Liver (tissue), 8 donors: ENCODE measurements at regions not wholly inside any gene's neighbourhood (a gene's known extent, or its start where the extent isn't known, plus 50 kb on each side); places are given as distances from the start of the nearest gene placed in this dataset.

Experiments used
- DNase-seq: peaks from one replicate; pipeline ENCODE4 v3.0.0-alpha.2; 2017; ENCODE audit warnings: low spot score
- H3K27ac ChIP-seq, 2 donors: one replicate each; pipeline ENCODE4 v1.7.0; 2013; ENCODE audit warnings: inconsistent platforms in 2 of 2, low read length in 2 of 2, control low read depth in 1 of 2, low read depth in 1 of 2, mild to moderate bottlenecking in 1 of 2
- H3K27me3 ChIP-seq, 4 donors: one replicate each; pipeline versions ENCODE4 v1.6.1 to v1.7.0; 2013; ENCODE audit warnings: low read length in 3 of 4, inconsistent platforms in 1 of 4, mild to moderate bottlenecking in 1 of 4, moderate library complexity in 1 of 4; ENCODE audit not compliant: control insufficient read depth in 4 of 4, insufficient read depth in 4 of 4
- H3K36me3 ChIP-seq, 4 donors: one replicate each; pipeline versions ENCODE4 v1.6.1 to v1.7.0; 2013; ENCODE audit warnings: low read length in 3 of 4, mild to moderate bottlenecking in 3 of 4, low read depth in 1 of 4, moderate library complexity in 1 of 4; ENCODE audit not compliant: control insufficient read depth in 4 of 4, insufficient read depth in 3 of 4
- H3K4me1 ChIP-seq, 4 donors: one replicate each; pipeline versions ENCODE4 v1.6.1 to v1.7.0; 2013; ENCODE audit warnings: low read length in 3 of 4, mild to moderate bottlenecking in 3 of 4, moderate library complexity in 1 of 4; ENCODE audit not compliant: control insufficient read depth in 4 of 4, insufficient read depth in 4 of 4
- H3K4me3 ChIP-seq, 3 donors: one replicate each; pipeline versions ENCODE4 v1.6.1 to v1.7.0; 2013; ENCODE audit warnings: low read length in 3 of 3, control low read depth in 1 of 3, low read depth in 1 of 3, mild to moderate bottlenecking in 1 of 3
- H3K9ac ChIP-seq, 2 donors: one replicate each; pipeline ENCODE4 v1.7.0; 2013; ENCODE audit warnings: low read length in 2 of 2, mild to moderate bottlenecking in 2 of 2, moderate library complexity in 2 of 2, control low read depth in 1 of 2, low read depth in 1 of 2
- H3K9me3 ChIP-seq, 4 donors: one replicate each; pipeline versions ENCODE4 v1.6.1 to v1.7.0; 2013; ENCODE audit warnings: low read length in 3 of 4; ENCODE audit not compliant: control insufficient read depth in 4 of 4
- EGR1 ChIP-seq, 2 donors: IDR thresholded peaks; 2 replicates each; pipeline ENCODE4 v1.6.1; 2016 to 2018; ENCODE audit warnings: antibody characterized with exemption in 2 of 2, low read depth in 2 of 2
- FOXA1 ChIP-seq: IDR thresholded peaks from 2 replicates; pipeline ENCODE4 v1.6.1; 2016; ENCODE audit warnings: antibody characterized with exemption
- FOXA2 ChIP-seq: IDR thresholded peaks from 2 replicates; pipeline ENCODE4 v1.6.1; 2016; ENCODE audit warnings: antibody characterized with exemption
- GABPA ChIP-seq, 2 donors: IDR thresholded peaks in 1 of 2; conservative IDR thresholded peaks in 1 of 2; 2 replicates each; pipeline ENCODE4 v1.6.1; 2016; ENCODE audit warnings: antibody characterized with exemption in 2 of 2, mild to moderate bottlenecking in 1 of 2, moderate library complexity in 1 of 2
- HNF4A ChIP-seq, 2 donors: conservative IDR thresholded peaks; 2 replicates each; pipeline ENCODE4 v1.6.1; 2016; ENCODE audit warnings: antibody characterized with exemption in 2 of 2, mild to moderate bottlenecking in 2 of 2
- HNF4G ChIP-seq: IDR thresholded peaks from 2 replicates; pipeline ENCODE4 v1.6.1; 2016; ENCODE audit warnings: antibody characterized with exemption
- JUND ChIP-seq, 2 donors: IDR thresholded peaks; 2 replicates each; pipeline ENCODE4 v1.6.1; 2016; ENCODE audit warnings: antibody characterized with exemption in 2 of 2
- NR2F2 ChIP-seq: IDR thresholded peaks from 2 replicates; pipeline ENCODE4 v1.6.1; 2016; ENCODE audit warnings: antibody characterized with exemption
- RAD21 ChIP-seq, 2 donors: IDR thresholded peaks; 2 replicates each; pipeline ENCODE4 v1.6.1; 2016; ENCODE audit warnings: antibody characterized with exemption in 2 of 2, mild to moderate bottlenecking in 2 of 2
- RXRA ChIP-seq, 2 donors: IDR thresholded peaks; 2 replicates each; pipeline ENCODE4 v1.6.1; 2017 to 2018; ENCODE audit warnings: antibody characterized with exemption in 2 of 2, mild to moderate bottlenecking in 1 of 2
- SP1 ChIP-seq: IDR thresholded peaks from 2 replicates; pipeline ENCODE4 v1.6.1; 2018; ENCODE audit warnings: antibody characterized with exemption, mild to moderate bottlenecking
- TAF1 ChIP-seq: conservative IDR thresholded peaks from 2 replicates; pipeline ENCODE4 v1.6.1; 2016; ENCODE audit warnings: antibody characterized with exemption, mild to moderate bottlenecking
- YY1 ChIP-seq: IDR thresholded peaks from 2 replicates; pipeline ENCODE4 v1.6.1; 2016; ENCODE audit warnings: antibody characterized with exemption, mild to moderate bottlenecking
- WGBS: extraction: QIAGEN DNeasy Blood & Tissue Kit; methylation state at CpG from one replicate; pipeline ENCODE4 v1.1.7; 2013; 5-methylcytosine and 5-hydroxymethylcytosine counted together
- TF ChIP-seq, protein P1 (sequence below): IDR thresholded peaks from 2 replicates; pipeline ENCODE4 v1.6.1; 2016; ENCODE audit warnings: antibody characterized with exemption
- TF ChIP-seq, protein P2 (sequence below): fragments of 150-350 bp; IDR thresholded peaks from 2 replicates; pipeline ENCODE4 v1.5.1; 2017; ENCODE audit warnings: improper control_type of control experiment, low read depth, low read length; ENCODE audit not compliant: missing input control
- TF ChIP-seq, protein P3 (sequence below): IDR thresholded peaks from 2 replicates; pipeline ENCODE4 v1.6.1; 2016; ENCODE audit warnings: antibody characterized with exemption
- TF ChIP-seq, protein P4 (sequence below): IDR thresholded peaks from 2 replicates; pipeline ENCODE4 v1.6.1; 2016; ENCODE audit warnings: antibody characterized with exemption, mild to moderate bottlenecking
- TF ChIP-seq, protein P5 (sequence below): IDR thresholded peaks from 2 replicates; pipeline ENCODE4 v1.6.1; 2016; ENCODE audit warnings: antibody characterized with exemption
- donor health status: healthy.
- donor health status: healthy.
- donor health status: healthy.
- donor health status: healthy.
- donor health status: healthy.

DNA sequence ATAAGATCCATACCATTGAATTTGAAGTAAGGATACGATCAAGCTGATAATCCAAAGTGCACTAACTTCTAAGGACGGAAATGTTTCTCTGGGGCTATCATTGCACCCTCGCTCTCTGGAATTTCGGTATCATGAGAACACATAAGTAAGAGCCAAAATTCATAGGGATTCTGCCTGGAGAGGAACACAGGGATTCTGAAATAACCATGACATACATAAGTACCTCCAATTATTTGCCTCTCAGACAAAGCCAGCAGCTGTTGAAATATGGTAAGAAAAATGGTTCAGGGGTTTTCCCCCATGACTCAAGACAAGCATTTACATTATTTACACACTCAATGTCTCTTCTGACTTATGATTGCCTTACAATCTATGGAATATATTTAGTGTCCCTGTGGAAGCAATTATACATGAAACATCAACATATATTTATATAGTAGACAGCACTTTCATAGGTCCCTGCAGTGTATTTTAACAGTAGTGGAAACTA lies 1123.6 kb upstream of the SEL1L start:
- TF ChIP-seq, protein P1, sequence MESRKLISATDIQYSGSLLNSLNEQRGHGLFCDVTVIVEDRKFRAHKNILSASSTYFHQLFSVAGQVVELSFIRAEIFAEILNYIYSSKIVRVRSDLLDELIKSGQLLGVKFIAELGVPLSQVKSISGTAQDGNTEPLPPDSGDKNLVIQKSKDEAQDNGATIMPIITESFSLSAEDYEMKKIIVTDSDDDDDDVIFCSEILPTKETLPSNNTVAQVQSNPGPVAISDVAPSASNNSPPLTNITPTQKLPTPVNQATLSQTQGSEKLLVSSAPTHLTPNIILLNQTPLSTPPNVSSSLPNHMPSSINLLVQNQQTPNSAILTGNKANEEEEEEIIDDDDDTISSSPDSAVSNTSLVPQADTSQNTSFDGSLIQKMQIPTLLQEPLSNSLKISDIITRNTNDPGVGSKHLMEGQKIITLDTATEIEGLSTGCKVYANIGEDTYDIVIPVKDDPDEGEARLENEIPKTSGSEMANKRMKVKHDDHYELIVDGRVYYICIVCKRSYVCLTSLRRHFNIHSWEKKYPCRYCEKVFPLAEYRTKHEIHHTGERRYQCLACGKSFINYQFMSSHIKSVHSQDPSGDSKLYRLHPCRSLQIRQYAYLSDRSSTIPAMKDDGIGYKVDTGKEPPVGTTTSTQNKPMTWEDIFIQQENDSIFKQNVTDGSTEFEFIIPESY: no peak
- TF ChIP-seq, protein P2, sequence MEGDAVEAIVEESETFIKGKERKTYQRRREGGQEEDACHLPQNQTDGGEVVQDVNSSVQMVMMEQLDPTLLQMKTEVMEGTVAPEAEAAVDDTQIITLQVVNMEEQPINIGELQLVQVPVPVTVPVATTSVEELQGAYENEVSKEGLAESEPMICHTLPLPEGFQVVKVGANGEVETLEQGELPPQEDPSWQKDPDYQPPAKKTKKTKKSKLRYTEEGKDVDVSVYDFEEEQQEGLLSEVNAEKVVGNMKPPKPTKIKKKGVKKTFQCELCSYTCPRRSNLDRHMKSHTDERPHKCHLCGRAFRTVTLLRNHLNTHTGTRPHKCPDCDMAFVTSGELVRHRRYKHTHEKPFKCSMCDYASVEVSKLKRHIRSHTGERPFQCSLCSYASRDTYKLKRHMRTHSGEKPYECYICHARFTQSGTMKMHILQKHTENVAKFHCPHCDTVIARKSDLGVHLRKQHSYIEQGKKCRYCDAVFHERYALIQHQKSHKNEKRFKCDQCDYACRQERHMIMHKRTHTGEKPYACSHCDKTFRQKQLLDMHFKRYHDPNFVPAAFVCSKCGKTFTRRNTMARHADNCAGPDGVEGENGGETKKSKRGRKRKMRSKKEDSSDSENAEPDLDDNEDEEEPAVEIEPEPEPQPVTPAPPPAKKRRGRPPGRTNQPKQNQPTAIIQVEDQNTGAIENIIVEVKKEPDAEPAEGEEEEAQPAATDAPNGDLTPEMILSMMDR: no peak
- TF ChIP-seq TAF1 (no peak), GABPA (IDR thresholded peaks at IDR 0.05 in 1 of 2, conservative IDR thresholded peaks at IDR 0.05 in 1 of 2) (no peak), RXRA (IDR thresholded peaks at IDR 0.05) (no peak), HNF4A (conservative IDR thresholded peaks at IDR 0.05) (no peak), EGR1 (IDR thresholded peaks at IDR 0.05; ENCODE audit: low read depth in 2 of 2) (no peak), RAD21 (IDR thresholded peaks at IDR 0.05) (no peak), JUND (IDR thresholded peaks at IDR 0.05) (no peak), SP1 (no peak), FOXA2 (no peak), FOXA1 (no peak), YY1 (no peak), NR2F2 (no peak)
- TF ChIP-seq, protein P3, sequence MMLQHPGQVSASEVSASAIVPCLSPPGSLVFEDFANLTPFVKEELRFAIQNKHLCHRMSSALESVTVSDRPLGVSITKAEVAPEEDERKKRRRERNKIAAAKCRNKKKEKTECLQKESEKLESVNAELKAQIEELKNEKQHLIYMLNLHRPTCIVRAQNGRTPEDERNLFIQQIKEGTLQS: no peak
- TF ChIP-seq, protein P4, sequence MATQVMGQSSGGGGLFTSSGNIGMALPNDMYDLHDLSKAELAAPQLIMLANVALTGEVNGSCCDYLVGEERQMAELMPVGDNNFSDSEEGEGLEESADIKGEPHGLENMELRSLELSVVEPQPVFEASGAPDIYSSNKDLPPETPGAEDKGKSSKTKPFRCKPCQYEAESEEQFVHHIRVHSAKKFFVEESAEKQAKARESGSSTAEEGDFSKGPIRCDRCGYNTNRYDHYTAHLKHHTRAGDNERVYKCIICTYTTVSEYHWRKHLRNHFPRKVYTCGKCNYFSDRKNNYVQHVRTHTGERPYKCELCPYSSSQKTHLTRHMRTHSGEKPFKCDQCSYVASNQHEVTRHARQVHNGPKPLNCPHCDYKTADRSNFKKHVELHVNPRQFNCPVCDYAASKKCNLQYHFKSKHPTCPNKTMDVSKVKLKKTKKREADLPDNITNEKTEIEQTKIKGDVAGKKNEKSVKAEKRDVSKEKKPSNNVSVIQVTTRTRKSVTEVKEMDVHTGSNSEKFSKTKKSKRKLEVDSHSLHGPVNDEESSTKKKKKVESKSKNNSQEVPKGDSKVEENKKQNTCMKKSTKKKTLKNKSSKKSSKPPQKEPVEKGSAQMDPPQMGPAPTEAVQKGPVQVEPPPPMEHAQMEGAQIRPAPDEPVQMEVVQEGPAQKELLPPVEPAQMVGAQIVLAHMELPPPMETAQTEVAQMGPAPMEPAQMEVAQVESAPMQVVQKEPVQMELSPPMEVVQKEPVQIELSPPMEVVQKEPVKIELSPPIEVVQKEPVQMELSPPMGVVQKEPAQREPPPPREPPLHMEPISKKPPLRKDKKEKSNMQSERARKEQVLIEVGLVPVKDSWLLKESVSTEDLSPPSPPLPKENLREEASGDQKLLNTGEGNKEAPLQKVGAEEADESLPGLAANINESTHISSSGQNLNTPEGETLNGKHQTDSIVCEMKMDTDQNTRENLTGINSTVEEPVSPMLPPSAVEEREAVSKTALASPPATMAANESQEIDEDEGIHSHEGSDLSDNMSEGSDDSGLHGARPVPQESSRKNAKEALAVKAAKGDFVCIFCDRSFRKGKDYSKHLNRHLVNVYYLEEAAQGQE: no peak
- Histone ChIP-seq H3K27me3 (peaks cover 0 to 2% (median 0%) of the 10 kb centered on the region in 4 donors), H3K36me3 (no peaks in the 10 kb centered on the region), H3K4me1 (no peaks in the 10 kb centered on the region), H3K9me3 (no peaks in the 10 kb centered on the region), H3K27ac (no peak overlapping the region), H3K9ac (no peak overlapping the region), H3K4me3 (no peak overlapping the region)
- 86% methylated on average over 4 of the region's 4 CpGs for WGBS
- no peak for DNase-seq

DNA sequence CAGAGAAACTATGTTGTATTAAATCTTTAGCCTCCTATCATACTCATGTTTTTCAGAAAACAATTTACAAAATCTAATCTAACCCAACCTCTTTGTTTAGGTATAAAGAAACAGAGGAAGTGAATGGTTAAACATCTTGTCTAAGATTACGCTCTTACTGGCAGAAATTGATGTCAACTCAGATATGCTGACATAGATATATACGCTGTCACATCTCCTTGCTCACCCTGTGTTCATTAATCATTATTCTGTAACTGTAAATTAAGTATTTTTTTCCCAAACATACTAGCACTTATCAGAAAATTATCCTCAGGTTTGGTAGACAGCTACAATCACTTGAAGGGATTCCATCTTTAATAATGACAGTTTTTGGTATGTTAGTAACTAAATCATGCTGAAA lies 1127.6 kb upstream of the SEL1L start:
- DNase-seq: no peak
- WGBS: 73% methylated on average over 2 of the region's 2 CpGs
- TF ChIP-seq HNF4A (conservative IDR thresholded peaks at IDR 0.05) (no peak), JUND (IDR thresholded peaks at IDR 0.05) (no peak), GABPA (IDR thresholded peaks at IDR 0.05 in 1 of 2, conservative IDR thresholded peaks at IDR 0.05 in 1 of 2) (no peak), HNF4G (no peak), FOXA2 (no peak), EGR1 (IDR thresholded peaks at IDR 0.05; ENCODE audit: low read depth in 2 of 2) (no peak), RXRA (IDR thresholded peaks at IDR 0.05) (no peak), YY1 (no peak), FOXA1 (no peak)
- TF ChIP-seq, protein P5, sequence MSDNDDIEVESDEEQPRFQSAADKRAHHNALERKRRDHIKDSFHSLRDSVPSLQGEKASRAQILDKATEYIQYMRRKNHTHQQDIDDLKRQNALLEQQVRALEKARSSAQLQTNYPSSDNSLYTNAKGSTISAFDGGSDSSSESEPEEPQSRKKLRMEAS: no peak
- TF ChIP-seq, protein P3: no peak
- TF ChIP-seq, protein P1: no peak
- H3K9me3 ChIP-seq: no peaks in the 10 kb centered on the region
- no peak overlapping the region for H3K4me3 ChIP-seq
- no peak overlapping the region for H3K9ac ChIP-seq
- no peaks in the 10 kb centered on the region for H3K36me3 ChIP-seq
- H3K27me3 ChIP-seq: peaks cover 0 to 2% (median 0%) of the 10 kb centered on the region in 4 donors
- no peak overlapping the region for H3K27ac ChIP-seq
- H3K4me1 ChIP-seq: no peaks in the 10 kb centered on the region
